HG02870 (cell line): ENCODE measurements at regions not wholly inside any gene's neighbourhood (a gene's known extent, or its start where the extent isn't known, plus 50 kb on each side); places are given as distances from the start of the nearest gene placed in this dataset.
"Not testable (repeated sequence)": the region's sequence is repeated elsewhere in the genome, so short reads cannot be mapped to it uniquely, and the experiment has no call there.

ENCODE experiments used
- ATAC-seq: cut with Tn5 transposase; IDR thresholded peaks from one replicate; pipeline ENCODE4 v1.9.1; 2021; ENCODE audit warnings: mild to moderate bottlenecking, moderate library complexity; ENCODE audit not compliant: unreplicated experiment

- ATAC-seq = no peak
These were observed 251.9 kb downstream of the ETV1 start for GRCh38 chr7:13737563-13737962.

DNA sequence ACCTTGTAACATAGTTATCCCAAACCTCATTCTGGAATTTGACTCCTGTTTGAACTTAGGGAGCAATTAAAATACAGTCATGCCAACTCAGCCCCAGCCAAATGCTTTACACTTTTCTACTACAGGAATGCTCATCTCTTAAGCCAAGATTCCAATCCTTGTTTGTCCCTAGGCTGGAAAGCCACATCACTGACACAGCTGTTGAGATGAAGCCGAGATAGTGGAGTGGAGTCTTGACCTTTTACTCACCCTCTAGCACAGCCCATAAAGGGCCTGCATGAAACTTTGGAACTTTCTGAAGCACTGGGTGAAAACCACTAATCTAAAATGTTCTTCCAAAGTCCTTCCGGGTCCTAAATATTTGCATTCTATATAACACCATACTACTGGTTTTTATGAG is 247.3 kb downstream of the ETV1 start:
- ATAC-seq = no peak

DNA sequence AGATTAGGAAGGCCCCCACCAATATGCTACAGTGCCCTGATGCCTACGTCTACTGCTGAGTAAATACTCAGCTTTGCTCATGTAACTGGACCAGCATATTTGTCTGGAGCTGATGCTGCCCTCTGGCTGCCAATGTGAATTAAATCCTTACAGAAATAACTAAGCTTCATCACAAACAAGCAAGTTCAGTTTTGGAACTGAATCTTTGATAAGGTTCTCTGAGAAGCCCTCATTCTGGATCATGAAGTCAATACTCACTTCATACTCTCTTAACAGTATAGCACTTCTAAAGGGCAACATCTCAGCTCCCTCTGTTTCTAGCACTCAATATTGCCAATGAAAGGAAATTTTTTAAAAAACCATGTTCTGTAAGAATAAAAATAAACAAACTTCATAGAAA is 246.7 kb downstream of the ETV1 start:
- ATAC-seq = no peak

- ATAC-seq = no peak
These were observed 246.2 kb downstream of the ETV1 start for GRCh38 chr7:13743226-13743625.

DNA sequence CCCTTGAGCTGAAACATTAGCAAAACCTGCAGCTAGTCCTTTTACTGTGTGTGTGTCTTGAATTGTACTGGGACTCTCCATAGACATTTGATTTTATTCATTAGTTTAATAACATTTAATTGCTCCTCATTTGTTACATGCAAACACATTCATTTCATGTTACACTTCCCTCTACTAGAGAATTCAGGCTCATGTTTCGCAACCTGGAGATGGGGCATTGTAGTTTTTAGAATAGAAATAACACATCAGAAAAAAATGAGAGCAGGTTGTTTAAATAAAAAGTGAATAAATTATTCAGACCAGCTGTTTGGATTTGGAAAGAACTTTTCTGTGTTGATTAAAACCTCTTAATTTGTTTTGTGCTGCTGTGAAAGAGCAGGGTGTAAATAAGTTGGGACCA is 243.9 kb downstream of the ETV1 start:
- ATAC-seq = no peak

DNA sequence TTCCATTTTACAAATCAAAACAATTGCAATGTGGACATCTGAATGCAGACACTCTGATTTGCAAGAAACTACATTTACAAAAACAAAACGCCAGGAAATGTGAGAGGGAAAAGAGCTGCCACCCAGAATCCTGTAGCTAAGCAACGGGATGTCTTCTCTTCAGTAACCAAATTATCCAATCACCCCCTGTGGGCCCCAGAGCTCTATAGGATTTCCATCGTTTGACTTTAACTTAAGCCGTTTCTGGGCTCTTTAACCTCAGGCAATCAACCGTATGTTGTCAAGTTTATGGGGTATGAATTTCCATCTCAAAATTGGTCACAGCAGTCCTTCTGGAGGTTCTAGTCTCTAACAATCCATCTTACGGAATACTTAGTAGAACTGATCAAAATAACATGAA is 240.5 kb downstream of the ETV1 start:
- no peak for ATAC-seq

DNA sequence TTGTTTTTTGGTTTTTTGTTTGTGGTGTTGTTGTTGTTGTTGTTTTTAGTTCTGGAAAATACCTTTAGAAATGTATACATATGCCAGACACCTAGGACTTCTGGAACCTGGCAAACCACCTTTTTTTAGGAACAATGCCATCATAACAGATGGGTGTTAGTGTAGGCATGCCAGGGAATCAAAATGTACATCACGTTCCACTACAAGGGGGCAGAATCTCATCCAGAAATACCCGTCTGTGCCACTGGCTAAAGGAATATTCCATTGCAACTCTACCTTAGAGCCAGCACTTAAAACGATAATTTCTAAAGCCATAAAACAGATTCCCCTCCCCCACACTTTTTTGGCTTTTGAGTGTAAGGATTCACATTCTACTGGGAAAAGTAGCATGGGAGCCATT is 239.8 kb downstream of the ETV1 start:
- no peak for ATAC-seq

GRCh38 chr7:13751766-13752165 is 237.7 kb downstream of the ETV1 start:
- no peak for ATAC-seq

- no peak for ATAC-seq
These were observed 231.6 kb downstream of the ETV1 start for GRCh38 chr7:13757841-13758240.

- not testable (repeated sequence) for ATAC-seq
These were observed 223.6 kb downstream of the ETV1 start for GRCh38 chr7:13765853-13766252.

- no peak for ATAC-seq
These were observed 219.2 kb downstream of the ETV1 start for GRCh38 chr7:13770305-13770704.

- no peak for ATAC-seq
These were observed 214.5 kb downstream of the ETV1 start for GRCh38 chr7:13774976-13775375.

GRCh38 chr7:13777242-13777641 is 212.2 kb downstream of the ETV1 start:
- ATAC-seq = no peak

GRCh38 chr7:13778967-13779366 is 210.5 kb downstream of the ETV1 start:
- no peak for ATAC-seq

GRCh38 chr7:13790611-13791010 is 198.9 kb downstream of the ETV1 start:
- ATAC-seq = no peak

DNA sequence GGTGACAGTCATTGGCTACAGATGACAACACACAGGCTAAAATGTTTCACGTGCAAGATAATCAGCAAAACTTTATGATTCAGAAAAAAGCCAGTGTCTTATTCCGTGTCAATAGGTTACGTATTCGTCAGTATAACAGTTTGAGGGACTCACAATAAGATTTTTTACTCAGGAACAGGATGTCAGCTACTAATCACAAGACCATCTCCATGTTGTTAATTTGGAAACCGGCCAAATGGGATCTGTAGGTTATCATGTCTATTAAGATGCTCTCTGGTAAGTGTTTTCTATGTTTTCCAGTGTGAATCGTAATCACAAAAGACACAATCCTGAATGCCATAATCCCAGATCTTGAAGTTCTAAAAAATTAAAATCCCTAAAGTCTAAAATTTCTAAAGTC is 197.3 kb downstream of the ETV1 start:
- no peak for ATAC-seq

DNA sequence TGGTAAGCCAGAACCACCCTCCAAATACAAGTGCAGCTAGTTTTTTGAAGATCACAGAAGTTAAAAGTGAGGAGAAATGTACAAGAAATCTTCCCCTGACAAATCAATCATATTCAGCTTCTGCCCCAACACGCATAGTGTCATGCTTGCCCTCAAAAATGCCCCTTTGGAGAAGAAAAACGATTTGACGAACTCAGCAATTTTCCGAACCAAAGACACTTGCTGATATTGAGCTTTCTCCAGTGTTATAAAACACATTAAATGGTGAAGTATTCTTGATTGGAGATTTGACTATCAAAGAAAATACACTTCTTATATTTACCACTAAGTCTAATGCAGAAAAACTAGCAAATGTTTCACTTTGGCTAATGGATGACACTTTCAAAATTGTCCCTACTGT is 195.5 kb downstream of the ETV1 start:
- no peak for ATAC-seq

DNA sequence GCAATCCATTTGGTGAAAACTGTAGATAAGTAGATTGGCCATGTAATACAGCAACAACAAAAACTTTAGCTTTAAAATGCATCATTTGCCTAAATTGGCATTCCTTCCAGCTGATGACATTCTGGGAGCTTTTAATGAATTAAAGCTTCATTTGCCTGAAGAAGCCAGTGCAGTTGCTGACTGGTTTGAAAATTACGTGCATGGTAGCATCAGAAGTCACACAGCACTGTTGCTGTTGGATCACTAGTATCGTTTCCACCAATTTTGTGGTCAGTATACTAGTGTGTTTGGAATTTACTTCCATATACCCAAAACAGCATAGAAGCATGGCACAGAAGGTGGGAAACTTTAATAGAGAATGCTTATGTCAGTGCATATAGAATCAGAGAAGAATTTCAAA is 194.9 kb downstream of the ETV1 start:
- ATAC-seq = no peak

DNA sequence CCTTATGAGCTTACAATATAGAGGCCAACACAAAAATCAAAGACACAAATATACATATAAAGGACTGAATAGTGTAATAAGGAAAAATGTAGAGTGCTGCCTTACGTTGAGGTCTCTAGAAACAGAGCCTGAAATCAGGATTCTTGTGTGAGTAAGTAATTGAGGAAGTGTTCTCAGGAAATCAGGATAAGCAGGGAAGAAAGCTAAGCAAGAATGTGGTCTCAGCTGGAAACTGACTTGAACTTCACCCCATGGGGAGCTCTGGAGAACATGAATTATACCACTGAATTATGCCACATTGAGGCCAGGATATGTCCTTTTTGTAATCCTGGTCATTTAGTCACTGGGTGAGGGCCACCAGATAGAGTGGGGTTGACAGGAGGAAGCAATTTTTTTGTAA is 191.9 kb downstream of the ETV1 start:
- no peak for ATAC-seq

DNA sequence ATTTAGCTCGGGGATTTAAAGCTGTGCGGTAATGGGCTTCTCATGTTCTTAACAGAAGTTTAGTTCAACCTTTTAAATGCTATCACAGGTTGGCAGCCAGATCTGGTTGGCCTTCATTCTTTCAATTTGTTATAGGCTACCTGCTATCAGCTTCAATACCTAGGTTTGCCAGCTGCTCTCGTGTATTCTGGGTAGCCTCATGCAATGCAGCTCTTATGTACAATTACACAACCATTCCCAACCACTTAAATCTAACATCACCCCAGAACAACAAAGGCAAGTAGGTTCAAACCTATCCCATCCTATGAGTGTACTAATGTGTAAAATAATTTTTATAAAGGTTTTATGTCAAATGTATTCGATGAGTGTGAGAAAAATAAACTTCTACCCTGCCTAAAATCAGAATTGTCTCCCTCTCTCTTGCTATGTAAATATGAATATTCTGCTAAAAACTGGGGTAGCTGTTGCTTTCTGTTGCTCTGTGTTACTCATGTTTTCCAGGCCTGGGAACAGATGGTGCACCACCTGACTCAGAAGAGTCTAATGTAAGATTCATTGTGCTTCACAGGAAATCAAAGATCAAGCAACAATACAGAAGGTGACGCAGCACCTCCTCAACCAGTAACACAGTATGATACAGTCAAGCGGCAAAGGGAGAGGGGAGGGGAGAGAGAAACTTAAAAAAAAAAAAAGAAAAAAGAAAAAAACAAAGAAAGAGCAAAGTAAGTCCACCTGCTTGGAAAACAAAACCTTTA is 188.6 kb downstream of the ETV1 start:
- no peak for ATAC-seq

DNA sequence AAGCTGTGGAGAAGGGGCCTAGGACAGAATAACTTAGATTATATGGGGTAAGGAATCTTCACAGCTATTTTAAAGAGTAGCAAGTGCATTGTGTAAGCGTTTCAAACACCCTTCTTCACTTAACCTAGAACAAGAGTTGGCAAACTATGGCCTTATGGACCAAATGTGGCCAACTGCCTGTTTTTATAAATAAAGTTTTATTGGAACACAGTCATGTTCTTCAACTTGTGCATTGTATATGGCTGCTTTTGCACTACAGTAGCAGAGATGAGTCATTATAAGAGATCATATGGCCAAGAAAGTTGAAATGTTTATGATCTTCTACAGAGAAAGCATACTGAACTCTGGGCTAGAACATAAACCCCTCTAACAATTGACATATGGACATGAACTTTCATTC is 187.8 kb downstream of the ETV1 start:
- ATAC-seq = no peak

GRCh38 chr7:13802651-13803050 is 186.8 kb downstream of the ETV1 start:
- ATAC-seq = no peak

GRCh38 chr7:13803134-13803533 is 186.3 kb downstream of the ETV1 start:
- no peak for ATAC-seq
